ENCODE measurements at regions not wholly inside any gene's neighbourhood (a gene's known extent, or its start where the extent isn't known, plus 50 kb on each side); places are given as distances from the start of the nearest gene placed in this dataset.

DNA sequence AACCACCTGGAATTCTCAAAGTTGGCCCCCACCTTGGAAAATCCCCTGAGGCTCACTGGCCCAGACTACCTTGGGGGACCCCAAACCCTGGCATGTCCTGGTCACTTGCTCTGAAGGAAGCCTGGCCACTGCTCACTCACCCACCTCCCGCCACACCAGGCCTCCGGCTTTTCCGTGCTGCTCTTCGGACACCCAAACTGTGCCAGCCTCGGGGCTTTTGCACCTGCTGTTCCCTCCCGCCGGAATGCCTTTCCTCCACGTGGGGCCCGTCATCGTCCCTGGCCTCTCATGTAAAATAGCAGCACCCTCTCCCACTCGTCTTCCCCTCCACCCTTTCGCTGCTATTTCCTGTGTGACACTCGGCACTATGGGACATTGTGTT is 87.2 kb upstream of the NCOR2 start:
- no peak for TF ChIP-seq EP300 (IDR thresholded peaks at IDR 0.05)
- no peak for TF ChIP-seq CTCF (IDR thresholded peaks at IDR 0.05)

All from gastroesophageal sphincter (tissue), 3 donors.